WTC11 (cell line): ENCODE measurements at regions not wholly inside any gene's neighbourhood (a gene's known extent, or its start where the extent isn't known, plus 50 kb on each side); places are given as distances from the start of the nearest gene placed in this dataset.

Experiments
- ATAC-seq: fragments of 200-7000 bp; cut with Tn5 transposase; 2 replicates; pipeline ENCODE4 v1.10.0; 2021; ENCODE audit warnings: mild to moderate bottlenecking, moderate library complexity
- CTCF ChIA-PET: fragments of 300-600 bp; sonication (Branson Sonifier 250); formaldehyde crosslinking; loops from one replicate; lab custom pipeline; 2021; ENCODE audit warnings: antibody characterized with exemption; lab: Charles Lee
- POLR2A ChIA-PET: fragments of 350-600 bp; sonication (Branson Sonifier 250); formaldehyde crosslinking; loops from one replicate; lab custom pipeline; 2021; ENCODE audit warnings: antibody characterized with exemption; lab: Charles Lee
- DNase-seq: peaks from one replicate; pipeline ENCODE4 v3.0.0; 2021; ENCODE audit warnings: low spot score
- H3K27ac Mint-ChIP-seq: 2 replicates; pipeline ENCODE4 v1.8.0; 2021; ENCODE audit warnings: mixed read lengths
- H3K27me3 Mint-ChIP-seq: 2 replicates; pipeline ENCODE4 v1.8.0; 2021; ENCODE audit warnings: low read depth, mild to moderate bottlenecking, moderate library complexity, mixed read lengths
- H3K36me3 Mint-ChIP-seq: 2 replicates; pipeline ENCODE4 v1.8.0; 2021; ENCODE audit warnings: mixed read lengths
- H3K4me1 Mint-ChIP-seq: 2 replicates; pipeline ENCODE4 v1.8.0; 2022; ENCODE audit warnings: mixed read lengths
- H3K4me3 Mint-ChIP-seq: 2 replicates; pipeline ENCODE4 v1.8.0; 2021; ENCODE audit warnings: mild to moderate bottlenecking, moderate library complexity, mixed read lengths
- H3K9me3 Mint-ChIP-seq: 2 replicates; pipeline ENCODE4 v1.8.0; 2021; ENCODE audit warnings: mixed read lengths
- CREM ChIP-seq: sonication (generic); formaldehyde crosslinking; IDR thresholded peaks from 2 replicates; pipeline ENCODE4 v1.8.1; 2022; ENCODE audit warnings: mild to moderate bottlenecking, missing genetic modification reagents, moderate library complexity
- FOXK1 ChIP-seq: sonication (generic); formaldehyde crosslinking; IDR thresholded peaks from 2 replicates; pipeline ENCODE4 v1.8.0; 2022; ENCODE audit warnings: mild to moderate bottlenecking, moderate library complexity, missing genetic modification reagents
- MXD4 ChIP-seq: fragments of 250-450 bp; sonication (Bioruptor Pico); IDR thresholded peaks from 2 replicates; pipeline ENCODE4 v1.8.0; 2021; ENCODE audit warnings: mild to moderate bottlenecking, moderate library complexity, borderline replicate concordance
- NFYB ChIP-seq: sonication (generic); formaldehyde crosslinking; conservative IDR thresholded peaks from 2 replicates; pipeline ENCODE4 v1.8.0; 2022; ENCODE audit warnings: low read depth, missing genetic modification reagents
- NR2C2 ChIP-seq: sonication (generic); formaldehyde crosslinking; IDR thresholded peaks from 2 replicates; pipeline ENCODE4 v1.8.0; 2022; ENCODE audit warnings: mild to moderate bottlenecking, missing genetic modification reagents
- TEAD4 ChIP-seq: sonication (generic); formaldehyde crosslinking; IDR thresholded peaks from 2 replicates; pipeline ENCODE4 v1.8.0; 2022; ENCODE audit warnings: mild to moderate bottlenecking, missing genetic modification reagents
- TP53 ChIP-seq: sonication (generic); formaldehyde crosslinking; IDR thresholded peaks from 2 replicates; pipeline ENCODE4 v1.8.1; 2023; ENCODE audit warnings: mild to moderate bottlenecking, missing genetic modification reagents
- ZNF263 ChIP-seq: sonication (generic); formaldehyde crosslinking; IDR thresholded peaks from 2 replicates; pipeline ENCODE4 v1.8.1; 2022; ENCODE audit warnings: low read depth, mild to moderate bottlenecking, moderate library complexity, missing genetic modification reagents
- TF ChIP-seq, protein P1 (sequence below): sonication (generic); formaldehyde crosslinking; conservative IDR thresholded peaks from 2 replicates; pipeline ENCODE4 v1.8.1; 2022; ENCODE audit warnings: mild to moderate bottlenecking, missing genetic modification reagents
- TF ChIP-seq, protein P2 (sequence below): sonication (generic); formaldehyde crosslinking; IDR thresholded peaks from 2 replicates; pipeline ENCODE4 v1.8.0; 2022; ENCODE audit warnings: mild to moderate bottlenecking, missing genetic modification reagents
- TF ChIP-seq, protein P3 (sequence below): fragments of 250-450 bp; sonication (Bioruptor Pico); IDR thresholded peaks from 2 replicates; pipeline ENCODE4 v1.9.0; 2021; ENCODE audit warnings: mild to moderate bottlenecking
- TF ChIP-seq, protein P4 (sequence below): sonication (generic); formaldehyde crosslinking; IDR thresholded peaks from 2 replicates; pipeline ENCODE4 v1.8.1; 2023; ENCODE audit warnings: mild to moderate bottlenecking, missing genetic modification reagents, borderline replicate concordance
- TF ChIP-seq, protein P5 (sequence below): sonication (generic); formaldehyde crosslinking; IDR thresholded peaks from 2 replicates; pipeline ENCODE4 v1.8.1; 2022; ENCODE audit warnings: missing genetic modification reagents, borderline replicate concordance
- TF ChIP-seq, protein P6 (sequence below): sonication (generic); formaldehyde crosslinking; IDR thresholded peaks from 2 replicates; pipeline ENCODE4 v1.8.0; 2022; ENCODE audit warnings: mild to moderate bottlenecking, missing genetic modification reagents
- TF ChIP-seq, protein P7 (sequence below): fragments of 250-450 bp; sonication (Bioruptor Pico); IDR thresholded peaks from 2 replicates; pipeline ENCODE4 v1.8.0; 2021; ENCODE audit warnings: mild to moderate bottlenecking

DNA sequence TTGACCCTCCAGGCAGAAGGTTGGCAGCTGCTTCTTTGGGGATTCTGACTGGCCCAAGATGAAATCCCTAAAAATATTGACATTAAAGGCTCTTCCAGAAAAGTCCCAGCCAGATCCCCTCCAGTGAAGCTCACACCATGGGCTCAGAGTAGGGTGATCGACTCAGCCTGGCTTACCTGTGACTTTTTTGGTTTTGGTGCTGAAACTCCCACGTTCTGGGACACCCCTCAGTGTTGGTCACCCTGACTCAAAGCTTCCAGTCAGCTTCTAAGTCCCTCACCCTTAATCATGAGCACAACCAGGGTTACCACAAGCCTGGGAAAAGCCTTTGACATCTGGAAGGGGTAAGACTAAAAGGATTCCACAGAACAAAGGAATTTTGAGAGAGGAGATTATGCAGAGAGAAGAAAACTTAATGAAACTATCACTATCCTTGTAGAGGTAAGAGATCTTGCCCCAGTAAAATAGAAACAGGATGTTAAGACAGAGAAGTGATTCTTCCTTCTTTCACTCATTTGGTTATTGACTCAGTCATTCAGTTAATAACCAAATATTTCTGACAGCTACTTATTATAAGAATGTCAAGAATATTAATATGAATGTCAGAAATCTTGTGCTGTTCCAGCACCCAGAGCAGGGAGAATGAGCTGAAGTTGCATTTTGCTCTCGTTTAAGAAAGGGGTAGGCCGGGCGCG, 66.8 kb upstream of the SEC11C start:
- no peaks in the 10 kb centered on the region for H3K36me3 Mint-ChIP-seq
- H3K4me1 Mint-ChIP-seq = no peaks in the 10 kb centered on the region
- CTCF ChIA-PET = interaction anchor here (0.7 to 9.0 kb wide), 4 partner anchors 11 to 1369 kb away, joined by 3 to 221 read pairs (median 26); no protein-coding TSS in a partner anchor
- ATAC-seq (no peak), DNase-seq (no peak)
- POLR2A ChIA-PET = no interaction called here
- no peaks in the 10 kb centered on the region for H3K9me3 Mint-ChIP-seq
- H3K27ac Mint-ChIP-seq = no peak overlapping the region
- no peak overlapping the region for H3K4me3 Mint-ChIP-seq
- TF ChIP-seq, protein P1, sequence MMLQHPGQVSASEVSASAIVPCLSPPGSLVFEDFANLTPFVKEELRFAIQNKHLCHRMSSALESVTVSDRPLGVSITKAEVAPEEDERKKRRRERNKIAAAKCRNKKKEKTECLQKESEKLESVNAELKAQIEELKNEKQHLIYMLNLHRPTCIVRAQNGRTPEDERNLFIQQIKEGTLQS (CRISPR knock-in tag) = no peak
- TF ChIP-seq MXD4 (CRISPR knock-in tag) = no peak
- TF ChIP-seq, protein P2, sequence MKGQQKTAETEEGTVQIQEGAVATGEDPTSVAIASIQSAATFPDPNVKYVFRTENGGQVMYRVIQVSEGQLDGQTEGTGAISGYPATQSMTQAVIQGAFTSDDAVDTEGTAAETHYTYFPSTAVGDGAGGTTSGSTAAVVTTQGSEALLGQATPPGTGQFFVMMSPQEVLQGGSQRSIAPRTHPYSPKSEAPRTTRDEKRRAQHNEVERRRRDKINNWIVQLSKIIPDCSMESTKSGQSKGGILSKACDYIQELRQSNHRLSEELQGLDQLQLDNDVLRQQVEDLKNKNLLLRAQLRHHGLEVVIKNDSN (CRISPR knock-in tag) = no peak
- TF ChIP-seq, protein P3, sequence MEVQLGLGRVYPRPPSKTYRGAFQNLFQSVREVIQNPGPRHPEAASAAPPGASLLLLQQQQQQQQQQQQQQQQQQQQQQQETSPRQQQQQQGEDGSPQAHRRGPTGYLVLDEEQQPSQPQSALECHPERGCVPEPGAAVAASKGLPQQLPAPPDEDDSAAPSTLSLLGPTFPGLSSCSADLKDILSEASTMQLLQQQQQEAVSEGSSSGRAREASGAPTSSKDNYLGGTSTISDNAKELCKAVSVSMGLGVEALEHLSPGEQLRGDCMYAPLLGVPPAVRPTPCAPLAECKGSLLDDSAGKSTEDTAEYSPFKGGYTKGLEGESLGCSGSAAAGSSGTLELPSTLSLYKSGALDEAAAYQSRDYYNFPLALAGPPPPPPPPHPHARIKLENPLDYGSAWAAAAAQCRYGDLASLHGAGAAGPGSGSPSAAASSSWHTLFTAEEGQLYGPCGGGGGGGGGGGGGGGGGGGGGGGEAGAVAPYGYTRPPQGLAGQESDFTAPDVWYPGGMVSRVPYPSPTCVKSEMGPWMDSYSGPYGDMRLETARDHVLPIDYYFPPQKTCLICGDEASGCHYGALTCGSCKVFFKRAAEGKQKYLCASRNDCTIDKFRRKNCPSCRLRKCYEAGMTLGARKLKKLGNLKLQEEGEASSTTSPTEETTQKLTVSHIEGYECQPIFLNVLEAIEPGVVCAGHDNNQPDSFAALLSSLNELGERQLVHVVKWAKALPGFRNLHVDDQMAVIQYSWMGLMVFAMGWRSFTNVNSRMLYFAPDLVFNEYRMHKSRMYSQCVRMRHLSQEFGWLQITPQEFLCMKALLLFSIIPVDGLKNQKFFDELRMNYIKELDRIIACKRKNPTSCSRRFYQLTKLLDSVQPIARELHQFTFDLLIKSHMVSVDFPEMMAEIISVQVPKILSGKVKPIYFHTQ = no peak
- TF ChIP-seq, protein P4, sequence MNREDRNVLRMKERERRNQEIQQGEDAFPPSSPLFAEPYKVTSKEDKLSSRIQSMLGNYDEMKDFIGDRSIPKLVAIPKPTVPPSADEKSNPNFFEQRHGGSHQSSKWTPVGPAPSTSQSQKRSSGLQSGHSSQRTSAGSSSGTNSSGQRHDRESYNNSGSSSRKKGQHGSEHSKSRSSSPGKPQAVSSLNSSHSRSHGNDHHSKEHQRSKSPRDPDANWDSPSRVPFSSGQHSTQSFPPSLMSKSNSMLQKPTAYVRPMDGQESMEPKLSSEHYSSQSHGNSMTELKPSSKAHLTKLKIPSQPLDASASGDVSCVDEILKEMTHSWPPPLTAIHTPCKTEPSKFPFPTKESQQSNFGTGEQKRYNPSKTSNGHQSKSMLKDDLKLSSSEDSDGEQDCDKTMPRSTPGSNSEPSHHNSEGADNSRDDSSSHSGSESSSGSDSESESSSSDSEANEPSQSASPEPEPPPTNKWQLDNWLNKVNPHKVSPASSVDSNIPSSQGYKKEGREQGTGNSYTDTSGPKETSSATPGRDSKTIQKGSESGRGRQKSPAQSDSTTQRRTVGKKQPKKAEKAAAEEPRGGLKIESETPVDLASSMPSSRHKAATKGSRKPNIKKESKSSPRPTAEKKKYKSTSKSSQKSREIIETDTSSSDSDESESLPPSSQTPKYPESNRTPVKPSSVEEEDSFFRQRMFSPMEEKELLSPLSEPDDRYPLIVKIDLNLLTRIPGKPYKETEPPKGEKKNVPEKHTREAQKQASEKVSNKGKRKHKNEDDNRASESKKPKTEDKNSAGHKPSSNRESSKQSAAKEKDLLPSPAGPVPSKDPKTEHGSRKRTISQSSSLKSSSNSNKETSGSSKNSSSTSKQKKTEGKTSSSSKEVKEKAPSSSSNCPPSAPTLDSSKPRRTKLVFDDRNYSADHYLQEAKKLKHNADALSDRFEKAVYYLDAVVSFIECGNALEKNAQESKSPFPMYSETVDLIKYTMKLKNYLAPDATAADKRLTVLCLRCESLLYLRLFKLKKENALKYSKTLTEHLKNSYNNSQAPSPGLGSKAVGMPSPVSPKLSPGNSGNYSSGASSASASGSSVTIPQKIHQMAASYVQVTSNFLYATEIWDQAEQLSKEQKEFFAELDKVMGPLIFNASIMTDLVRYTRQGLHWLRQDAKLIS (CRISPR knock-in tag) = no peak
- TF ChIP-seq, all 79 proteins: peak for 0
- peaks cover 4% of the 10 kb centered on the region for H3K27me3 Mint-ChIP-seq

DNA sequence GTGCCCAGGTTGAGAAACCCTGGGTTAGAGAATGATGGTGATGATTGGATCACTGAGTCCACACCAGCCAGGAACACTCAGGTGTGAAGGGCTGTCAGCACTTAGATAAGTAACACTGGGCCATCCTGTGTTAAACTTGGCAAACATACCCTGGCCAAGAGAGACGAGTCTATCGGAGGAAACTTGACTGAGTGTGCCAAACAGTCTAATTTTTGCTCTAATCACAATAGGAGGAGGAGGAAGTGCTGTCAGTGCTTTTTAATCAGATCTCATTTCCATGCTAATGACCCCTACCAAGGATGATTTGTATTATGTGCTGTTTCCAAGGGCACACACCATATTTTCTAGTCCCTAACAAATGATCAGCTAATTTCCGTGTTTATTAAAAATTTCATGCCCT, 63.8 kb upstream of the SEC11C start:
- TF ChIP-seq TP53 (CRISPR knock-in tag) = no peak
- no peak for TF ChIP-seq CREM (CRISPR knock-in tag)
- TF ChIP-seq, protein P5, sequence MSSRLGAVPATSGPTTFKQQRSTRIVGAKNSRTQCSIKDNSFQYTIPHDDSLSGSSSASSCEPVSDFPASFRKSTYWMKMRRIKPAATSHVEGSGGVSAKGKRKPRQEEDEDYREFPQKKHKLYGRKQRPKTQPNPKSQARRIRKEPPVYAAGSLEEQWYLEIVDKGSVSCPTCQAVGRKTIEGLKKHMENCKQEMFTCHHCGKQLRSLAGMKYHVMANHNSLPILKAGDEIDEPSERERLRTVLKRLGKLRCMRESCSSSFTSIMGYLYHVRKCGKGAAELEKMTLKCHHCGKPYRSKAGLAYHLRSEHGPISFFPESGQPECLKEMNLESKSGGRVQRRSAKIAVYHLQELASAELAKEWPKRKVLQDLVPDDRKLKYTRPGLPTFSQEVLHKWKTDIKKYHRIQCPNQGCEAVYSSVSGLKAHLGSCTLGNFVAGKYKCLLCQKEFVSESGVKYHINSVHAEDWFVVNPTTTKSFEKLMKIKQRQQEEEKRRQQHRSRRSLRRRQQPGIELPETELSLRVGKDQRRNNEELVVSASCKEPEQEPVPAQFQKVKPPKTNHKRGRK (CRISPR knock-in tag) = no peak
- no peak for TF ChIP-seq TEAD4 (CRISPR knock-in tag)
- Mint-ChIP-seq H3K36me3 (no peaks in the 10 kb centered on the region), H3K4me3 (no peak overlapping the region), H3K4me1 (no peaks in the 10 kb centered on the region), H3K9me3 (no peaks in the 10 kb centered on the region), H3K27ac (no peak overlapping the region), H3K27me3 (peaks cover 15% of the 10 kb centered on the region)
- CTCF ChIA-PET = interaction anchor here (0.6 to 1.9 kb wide), 4 partner anchors 12 to 312 kb away, joined by 6 to 9 read pairs (median 7); no protein-coding TSS in a partner anchor
- POLR2A ChIA-PET = interaction anchor here (0.7 kb wide), 1 partner anchor 308 kb away, joined by 10 read pairs; no protein-coding TSS in a partner anchor
- ATAC-seq (no peak), DNase-seq (no peak)

DNA sequence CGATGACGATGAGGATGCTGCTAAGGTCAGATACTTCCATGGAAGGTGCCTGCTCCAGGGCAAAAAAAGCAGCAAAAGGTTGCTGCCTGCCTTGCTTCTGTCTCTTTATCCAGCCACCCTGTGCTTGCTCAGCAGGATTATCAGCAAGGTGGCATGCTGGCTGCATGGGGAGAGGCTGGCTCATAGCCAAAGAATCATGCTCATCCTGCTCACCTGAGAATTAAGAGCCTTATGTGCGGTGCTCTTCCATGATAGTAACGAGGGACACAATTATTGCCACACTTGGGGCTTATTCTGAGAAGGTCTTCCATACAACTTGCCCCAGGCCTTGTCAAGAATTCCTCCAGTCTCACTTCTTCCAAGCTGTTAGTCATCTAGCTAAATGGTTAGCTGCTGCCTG, 60.4 kb upstream of the SEC11C start:
- DNase-seq = no peak
- no peak overlapping the region for H3K27ac Mint-ChIP-seq
- H3K27me3 Mint-ChIP-seq = peaks cover 24% of the 10 kb centered on the region
- no peaks in the 10 kb centered on the region for H3K9me3 Mint-ChIP-seq
- no peak overlapping the region for H3K4me3 Mint-ChIP-seq
- ATAC-seq = no peak
- POLR2A ChIA-PET = no interaction called here
- no peaks in the 10 kb centered on the region for H3K36me3 Mint-ChIP-seq
- H3K4me1 Mint-ChIP-seq = peaks cover 2% of the 10 kb centered on the region
- CTCF ChIA-PET = interaction anchor here (1.3 to 2.0 kb wide), 2 partner anchors 8 to 311 kb away, joined by 4 to 8 read pairs; no protein-coding TSS in a partner anchor
- TF ChIP-seq, protein P4 (CRISPR knock-in tag) = no peak
- TF ChIP-seq, protein P6, sequence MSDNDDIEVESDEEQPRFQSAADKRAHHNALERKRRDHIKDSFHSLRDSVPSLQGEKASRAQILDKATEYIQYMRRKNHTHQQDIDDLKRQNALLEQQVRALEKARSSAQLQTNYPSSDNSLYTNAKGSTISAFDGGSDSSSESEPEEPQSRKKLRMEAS (CRISPR knock-in tag) = no peak
- TF ChIP-seq ZNF263 = no peak
- no peak for TF ChIP-seq NR2C2 (CRISPR knock-in tag)
- no peak for TF ChIP-seq NFYB (CRISPR knock-in tag)
- TF ChIP-seq FOXK1 (CRISPR knock-in tag) = no peak
- TF ChIP-seq, protein P7, sequence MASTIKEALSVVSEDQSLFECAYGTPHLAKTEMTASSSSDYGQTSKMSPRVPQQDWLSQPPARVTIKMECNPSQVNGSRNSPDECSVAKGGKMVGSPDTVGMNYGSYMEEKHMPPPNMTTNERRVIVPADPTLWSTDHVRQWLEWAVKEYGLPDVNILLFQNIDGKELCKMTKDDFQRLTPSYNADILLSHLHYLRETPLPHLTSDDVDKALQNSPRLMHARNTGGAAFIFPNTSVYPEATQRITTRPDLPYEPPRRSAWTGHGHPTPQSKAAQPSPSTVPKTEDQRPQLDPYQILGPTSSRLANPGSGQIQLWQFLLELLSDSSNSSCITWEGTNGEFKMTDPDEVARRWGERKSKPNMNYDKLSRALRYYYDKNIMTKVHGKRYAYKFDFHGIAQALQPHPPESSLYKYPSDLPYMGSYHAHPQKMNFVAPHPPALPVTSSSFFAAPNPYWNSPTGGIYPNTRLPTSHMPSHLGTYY = no peak
